ENCODE measurements at regions not wholly inside any gene's neighbourhood (a gene's known extent, or its start where the extent isn't known, plus 50 kb on each side); places are given as distances from the start of the nearest gene placed in this dataset.

GRCh38 chr11:25597696-25598095 is 734.2 kb upstream of the ANO3 start:
- no peak for ATAC-seq (ENCODE audit: low read depth in 2 of 2)
- peaks cover 0 to 26% (median 4%) of the 10 kb centered on the region in 7 donors for H3K9me3 Mint-ChIP-seq
- Histone ChIP-seq H3K36me3 (ENCODE audit: control insufficient read depth, insufficient read depth, low read length) (no peaks in the 10 kb centered on the region), H3K9me3 (ENCODE audit: control insufficient read depth in 2 of 2, low read length in 2 of 2) (no peaks in the 10 kb centered on the region), H3K27me3 (ENCODE audit: control insufficient read depth, insufficient read depth, low read length) (no peaks in the 10 kb centered on the region), H3K4me3 (ENCODE audit: low read depth, low read length) (no peak overlapping the region), H3K4me1 (ENCODE audit: control insufficient read depth, insufficient read depth, low read length, poor library complexity, severe bottlenecking) (no peaks in the 10 kb centered on the region), H3K27ac (ENCODE audit: insufficient read depth, low read length, poor library complexity, severe bottlenecking) (no peak overlapping the region)
- H3K27ac Mint-ChIP-seq: no peak overlapping the region
- no peak for DNase-seq
- H3K4me1 Mint-ChIP-seq: no peaks in the 10 kb centered on the region
- H3K36me3 Mint-ChIP-seq: no peaks in the 10 kb centered on the region
- no peak overlapping the region for H3K4me3 Mint-ChIP-seq
- H3K27me3 Mint-ChIP-seq: no peaks in the 10 kb centered on the region

- Histone ChIP-seq H3K9me3 (ENCODE audit: control insufficient read depth in 2 of 2, low read length in 2 of 2) (no peaks in the 10 kb centered on the region), H3K27ac (ENCODE audit: insufficient read depth, low read length, poor library complexity, severe bottlenecking) (no peak overlapping the region), H3K4me3 (ENCODE audit: low read depth, low read length) (no peak overlapping the region), H3K36me3 (ENCODE audit: control insufficient read depth, insufficient read depth, low read length) (no peaks in the 10 kb centered on the region), H3K27me3 (ENCODE audit: control insufficient read depth, insufficient read depth, low read length) (no peaks in the 10 kb centered on the region), H3K4me1 (ENCODE audit: control insufficient read depth, insufficient read depth, low read length, poor library complexity, severe bottlenecking) (no peaks in the 10 kb centered on the region)
- Mint-ChIP-seq H3K4me1 (no peaks in the 10 kb centered on the region), H3K4me3 (no peak overlapping the region), H3K27ac (no peak overlapping the region), H3K36me3 (no peaks in the 10 kb centered on the region), H3K27me3 (no peaks in the 10 kb centered on the region), H3K9me3 (peaks cover 2 to 36% (median 4%) of the 10 kb centered on the region in 7 donors)
- ATAC-seq (ENCODE audit: low read depth in 2 of 2) (no peak), DNase-seq (no peak)
Observed at GRCh38 chr11:25602149-25602548, 729.8 kb upstream of the ANO3 start.

GRCh38 chr11:25602959-25603358 is 729.0 kb upstream of the ANO3 start:
- Histone ChIP-seq H3K9me3 (ENCODE audit: control insufficient read depth in 2 of 2, low read length in 2 of 2) (no peaks in the 10 kb centered on the region), H3K4me1 (ENCODE audit: control insufficient read depth, insufficient read depth, low read length, poor library complexity, severe bottlenecking) (no peaks in the 10 kb centered on the region), H3K36me3 (ENCODE audit: control insufficient read depth, insufficient read depth, low read length) (no peaks in the 10 kb centered on the region), H3K27ac (ENCODE audit: insufficient read depth, low read length, poor library complexity, severe bottlenecking) (no peak overlapping the region), H3K4me3 (ENCODE audit: low read depth, low read length) (no peak overlapping the region), H3K27me3 (ENCODE audit: control insufficient read depth, insufficient read depth, low read length) (no peaks in the 10 kb centered on the region)
- ATAC-seq (ENCODE audit: low read depth in 2 of 2) (no peak), DNase-seq (no peak)
- H3K9me3 Mint-ChIP-seq: peaks cover 2 to 39% (median 4%) of the 10 kb centered on the region in 7 donors
- H3K36me3 Mint-ChIP-seq: no peaks in the 10 kb centered on the region
- no peak overlapping the region for H3K27ac Mint-ChIP-seq
- no peaks in the 10 kb centered on the region for H3K4me1 Mint-ChIP-seq
- H3K27me3 Mint-ChIP-seq: no peaks in the 10 kb centered on the region
- no peak overlapping the region for H3K4me3 Mint-ChIP-seq

DNA sequence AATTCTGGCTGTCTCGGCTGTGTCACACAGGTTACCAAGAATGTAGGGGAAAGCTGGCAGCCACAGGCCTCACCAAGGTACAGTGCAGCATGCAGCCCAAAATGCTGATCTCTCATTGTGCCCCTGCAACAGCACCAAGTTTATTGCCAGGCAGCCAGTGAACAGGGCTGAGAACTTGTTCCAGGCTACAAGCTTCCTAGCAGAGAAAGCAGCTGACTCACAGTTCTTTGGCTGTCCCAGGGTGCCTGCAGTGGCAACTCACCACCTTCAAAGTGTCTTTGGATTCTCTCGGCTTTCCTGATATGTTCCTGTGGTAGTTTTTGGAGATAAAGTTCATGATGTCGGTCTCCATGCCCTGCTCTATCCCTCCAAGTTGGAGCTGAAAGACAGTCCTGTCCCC is 719.1 kb upstream of the ANO3 start:
- H3K27ac ChIP-seq (ENCODE audit: insufficient read depth, low read length, poor library complexity, severe bottlenecking): no peak overlapping the region
- ATAC-seq (ENCODE audit: low read depth in 2 of 2): no peak
- H3K36me3 Mint-ChIP-seq: no peaks in the 10 kb centered on the region
- peaks cover 5 to 46% (median 9%) of the 10 kb centered on the region in 7 donors for H3K9me3 Mint-ChIP-seq
- no peaks in the 10 kb centered on the region for H3K27me3 ChIP-seq (ENCODE audit: control insufficient read depth, insufficient read depth, low read length)
- no peak for DNase-seq
- H3K4me1 ChIP-seq (ENCODE audit: control insufficient read depth, insufficient read depth, low read length, poor library complexity, severe bottlenecking): no peaks in the 10 kb centered on the region
- no peaks in the 10 kb centered on the region for H3K36me3 ChIP-seq (ENCODE audit: control insufficient read depth, insufficient read depth, low read length)
- H3K9me3 ChIP-seq (ENCODE audit: control insufficient read depth in 2 of 2, low read length in 2 of 2): peaks cover 2 to 12% of the 10 kb centered on the region in 2 experiments
- no peak overlapping the region for H3K27ac Mint-ChIP-seq
- no peaks in the 10 kb centered on the region for H3K4me1 Mint-ChIP-seq
- H3K4me3 Mint-ChIP-seq: no peak overlapping the region
- H3K4me3 ChIP-seq (ENCODE audit: low read depth, low read length): no peak overlapping the region
- no peaks in the 10 kb centered on the region for H3K27me3 Mint-ChIP-seq

GRCh38 chr11:25613451-25613850 is 718.5 kb upstream of the ANO3 start:
- no peak for DNase-seq
- Histone ChIP-seq H3K4me3 (ENCODE audit: low read depth, low read length) (no peak overlapping the region), H3K27ac (ENCODE audit: insufficient read depth, low read length, poor library complexity, severe bottlenecking) (no peak overlapping the region), H3K9me3 (ENCODE audit: control insufficient read depth in 2 of 2, low read length in 2 of 2) (peaks cover 2 to 12% of the 10 kb centered on the region in 2 experiments), H3K4me1 (ENCODE audit: control insufficient read depth, insufficient read depth, low read length, poor library complexity, severe bottlenecking) (no peaks in the 10 kb centered on the region), H3K36me3 (ENCODE audit: control insufficient read depth, insufficient read depth, low read length) (no peaks in the 10 kb centered on the region), H3K27me3 (ENCODE audit: control insufficient read depth, insufficient read depth, low read length) (no peaks in the 10 kb centered on the region)
- no peak overlapping the region for H3K27ac Mint-ChIP-seq
- no peaks in the 10 kb centered on the region for H3K36me3 Mint-ChIP-seq
- peaks cover 5 to 46% (median 9%) of the 10 kb centered on the region in 7 donors for H3K9me3 Mint-ChIP-seq
- no peaks in the 10 kb centered on the region for H3K4me1 Mint-ChIP-seq
- H3K27me3 Mint-ChIP-seq: no peaks in the 10 kb centered on the region
- ATAC-seq (ENCODE audit: low read depth in 2 of 2): no peak
- H3K4me3 Mint-ChIP-seq: no peak overlapping the region

- H3K36me3 Mint-ChIP-seq: no peaks in the 10 kb centered on the region
- Histone ChIP-seq H3K4me3 (ENCODE audit: low read depth, low read length) (no peak overlapping the region), H3K27me3 (ENCODE audit: control insufficient read depth, insufficient read depth, low read length) (no peaks in the 10 kb centered on the region), H3K27ac (ENCODE audit: insufficient read depth, low read length, poor library complexity, severe bottlenecking) (no peak overlapping the region), H3K36me3 (ENCODE audit: control insufficient read depth, insufficient read depth, low read length) (no peaks in the 10 kb centered on the region), H3K4me1 (ENCODE audit: control insufficient read depth, insufficient read depth, low read length, poor library complexity, severe bottlenecking) (no peaks in the 10 kb centered on the region), H3K9me3 (ENCODE audit: control insufficient read depth in 2 of 2, low read length in 2 of 2) (peaks cover 2 to 12% of the 10 kb centered on the region in 2 experiments)
- DNase-seq: no peak
- H3K9me3 Mint-ChIP-seq: peaks cover 2 to 45% (median 8%) of the 10 kb centered on the region in 7 donors
- H3K27ac Mint-ChIP-seq: no peak overlapping the region
- no peaks in the 10 kb centered on the region for H3K27me3 Mint-ChIP-seq
- H3K4me1 Mint-ChIP-seq: no peaks in the 10 kb centered on the region
- ATAC-seq (ENCODE audit: low read depth in 2 of 2): no peak
- H3K4me3 Mint-ChIP-seq: no peak overlapping the region
Observed at GRCh38 chr11:25613865-25614264, 718.1 kb upstream of the ANO3 start.

DNA sequence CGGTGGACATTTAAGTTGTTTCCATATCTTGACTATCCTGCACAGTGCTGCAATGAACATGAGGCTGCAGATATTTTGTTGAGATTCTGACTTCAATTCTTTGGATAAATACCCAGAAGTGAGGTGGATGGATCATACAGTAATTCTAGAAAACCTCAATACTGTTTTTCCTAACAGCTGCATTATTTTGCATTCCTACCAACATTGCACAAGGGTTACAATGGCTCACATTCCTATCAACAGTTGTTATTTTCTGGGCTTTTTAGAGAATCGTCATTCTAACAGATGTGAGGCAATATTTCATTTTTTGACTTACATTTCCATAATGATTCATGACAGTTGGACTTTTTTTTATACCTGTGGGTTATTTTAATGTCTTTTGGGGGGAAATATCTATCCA is 716.9 kb upstream of the ANO3 start:
- no peaks in the 10 kb centered on the region for H3K27me3 Mint-ChIP-seq
- no peak overlapping the region for H3K27ac Mint-ChIP-seq
- Histone ChIP-seq H3K9me3 (ENCODE audit: control insufficient read depth in 2 of 2, low read length in 2 of 2) (peaks cover 1 to 12% of the 10 kb centered on the region in 2 experiments), H3K27me3 (ENCODE audit: control insufficient read depth, insufficient read depth, low read length) (no peaks in the 10 kb centered on the region), H3K4me1 (ENCODE audit: control insufficient read depth, insufficient read depth, low read length, poor library complexity, severe bottlenecking) (no peaks in the 10 kb centered on the region), H3K4me3 (ENCODE audit: low read depth, low read length) (no peak overlapping the region), H3K36me3 (ENCODE audit: control insufficient read depth, insufficient read depth, low read length) (no peaks in the 10 kb centered on the region), H3K27ac (ENCODE audit: insufficient read depth, low read length, poor library complexity, severe bottlenecking) (no peak overlapping the region)
- no peak for DNase-seq
- H3K36me3 Mint-ChIP-seq: no peaks in the 10 kb centered on the region
- H3K9me3 Mint-ChIP-seq: peaks cover 0 to 41% (median 7%) of the 10 kb centered on the region in 7 donors
- no peak overlapping the region for H3K4me3 Mint-ChIP-seq
- no peak for ATAC-seq (ENCODE audit: low read depth in 2 of 2)
- no peaks in the 10 kb centered on the region for H3K4me1 Mint-ChIP-seq

DNA sequence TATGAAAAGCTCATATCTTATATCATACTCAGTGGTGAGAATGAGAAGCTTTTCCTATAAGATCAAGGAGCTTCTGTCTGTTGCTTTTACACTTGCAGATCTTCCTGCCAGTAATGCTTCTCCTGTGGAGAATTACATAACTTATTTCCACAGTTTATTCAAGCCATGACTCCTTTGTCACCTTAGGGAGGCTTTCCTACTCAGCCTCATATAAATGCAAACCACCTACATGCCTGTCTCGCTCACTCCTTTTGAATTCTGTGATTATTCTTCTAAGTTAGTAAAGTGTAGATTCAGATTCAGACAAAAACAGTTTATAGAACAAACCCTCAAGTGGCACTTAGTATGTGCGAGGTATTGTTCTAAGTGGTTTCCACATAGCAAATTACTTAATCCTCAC is 716.1 kb upstream of the ANO3 start:
- Histone ChIP-seq H3K36me3 (ENCODE audit: control insufficient read depth, insufficient read depth, low read length) (no peaks in the 10 kb centered on the region), H3K9me3 (ENCODE audit: control insufficient read depth in 2 of 2, low read length in 2 of 2) (peaks cover 0 to 12% of the 10 kb centered on the region in 2 experiments), H3K4me1 (ENCODE audit: control insufficient read depth, insufficient read depth, low read length, poor library complexity, severe bottlenecking) (no peaks in the 10 kb centered on the region), H3K27ac (ENCODE audit: insufficient read depth, low read length, poor library complexity, severe bottlenecking) (no peak overlapping the region), H3K4me3 (ENCODE audit: low read depth, low read length) (no peak overlapping the region), H3K27me3 (ENCODE audit: control insufficient read depth, insufficient read depth, low read length) (no peaks in the 10 kb centered on the region)
- ATAC-seq (ENCODE audit: low read depth in 2 of 2) (no peak), DNase-seq (no peak)
- Mint-ChIP-seq H3K27me3 (no peaks in the 10 kb centered on the region), H3K27ac (no peak overlapping the region), H3K9me3 (peaks cover 0 to 40% (median 7%) of the 10 kb centered on the region in 7 donors), H3K36me3 (no peaks in the 10 kb centered on the region), H3K4me3 (no peak overlapping the region), H3K4me1 (no peaks in the 10 kb centered on the region)

Measured in CD4-positive, CD25-positive, alpha-beta regulatory T cell (primary cell).